Subcutaneous abdominal adipose tissue (tissue), 5 donors: ENCODE measurements at regions not wholly inside any gene's neighbourhood (a gene's known extent, or its start where the extent isn't known, plus 50 kb on each side); places are given as distances from the start of the nearest gene placed in this dataset.

Experiments used
- H3K27ac ChIP-seq: one replicate; pipeline ENCODE4 v1.7.0; 2013; ENCODE audit warnings: low read depth, mild to moderate bottlenecking, inconsistent platforms, low read length, moderate library complexity
- H3K27me3 ChIP-seq, 5 donors: one replicate each; pipeline ENCODE4 v1.7.0; 2013; ENCODE audit warnings: low read length in 5 of 5, inconsistent platforms in 1 of 5; ENCODE audit not compliant: control insufficient read depth in 5 of 5, insufficient read depth in 4 of 5
- H3K36me3 ChIP-seq, 5 donors: one replicate each; pipeline ENCODE4 v1.7.0; 2013; ENCODE audit warnings: low read length in 5 of 5; ENCODE audit not compliant: control insufficient read depth in 5 of 5, insufficient read depth in 5 of 5
- H3K4me1 ChIP-seq, 5 donors: one replicate each; pipeline ENCODE4 v1.7.0; 2013; ENCODE audit warnings: low read length in 5 of 5, mild to moderate bottlenecking in 3 of 5, moderate library complexity in 1 of 5; ENCODE audit not compliant: control insufficient read depth in 5 of 5, insufficient read depth in 5 of 5
- H3K4me3 ChIP-seq, 5 donors: one replicate each; pipeline ENCODE4 v1.7.0; 2013; ENCODE audit warnings: low read length in 5 of 5, low read depth in 1 of 5
- H3K9ac ChIP-seq, 5 donors: one replicate each; pipeline ENCODE4 v1.7.0; 2013; ENCODE audit warnings: low read length in 5 of 5, mild to moderate bottlenecking in 4 of 5, moderate library complexity in 3 of 5
- H3K9me3 ChIP-seq, 5 donors: one replicate each; pipeline ENCODE4 v1.7.0; 2013; ENCODE audit warnings: low read length in 5 of 5; ENCODE audit not compliant: control insufficient read depth in 5 of 5
- donor health status: healthy.
- donor health status: healthy.
- donor health status: healthy.
- donor health status: healthy.
- donor health status: healthy.

GRCh38 chr16:7038475-7038874 lies 294.2 kb upstream of the RBFOX1 start:
- H3K27ac ChIP-seq: no peak overlapping the region
- H3K9me3 ChIP-seq: peaks cover 0 to 3% (median 0%) of the 10 kb centered on the region in 5 donors
- H3K4me3 ChIP-seq: no peak overlapping the region
- no peak overlapping the region for H3K9ac ChIP-seq
- H3K4me1 ChIP-seq: no peaks in the 10 kb centered on the region
- H3K36me3 ChIP-seq: no peaks in the 10 kb centered on the region
- H3K27me3 ChIP-seq: no peaks in the 10 kb centered on the region

GRCh38 chr16:7037495-7037894 lies 295.1 kb upstream of the RBFOX1 start:
- H3K9me3 ChIP-seq: peaks cover 0 to 3% (median 0%) of the 10 kb centered on the region in 5 donors
- no peak overlapping the region for H3K27ac ChIP-seq
- no peaks in the 10 kb centered on the region for H3K4me1 ChIP-seq

GRCh38 chr16:7031031-7031430 lies 301.6 kb upstream of the RBFOX1 start:
- Histone ChIP-seq H3K4me3 (no peak overlapping the region), H3K36me3 (no peaks in the 10 kb centered on the region), H3K9ac (no peak overlapping the region), H3K27ac (no peak overlapping the region), H3K27me3 (no peaks in the 10 kb centered on the region), H3K9me3 (peaks cover 0 to 9% (median 6%) of the 10 kb centered on the region in 5 donors), H3K4me1 (no peaks in the 10 kb centered on the region)

More at GRCh38 chr16:7037495-7037894, 295.1 kb upstream of the RBFOX1 start:
- no peaks in the 10 kb centered on the region for H3K36me3 ChIP-seq
- H3K4me3 ChIP-seq: no peak overlapping the region
- H3K9ac ChIP-seq: no peak overlapping the region
- H3K27me3 ChIP-seq: no peaks in the 10 kb centered on the region

GRCh38 chr16:7027401-7027800 lies 305.2 kb upstream of the RBFOX1 start:
- no peak overlapping the region for H3K9ac ChIP-seq
- H3K27me3 ChIP-seq: no peaks in the 10 kb centered on the region
- H3K4me1 ChIP-seq: no peaks in the 10 kb centered on the region
- no peaks in the 10 kb centered on the region for H3K36me3 ChIP-seq
- no peak overlapping the region for H3K27ac ChIP-seq
- peaks cover 0 to 8% (median 6%) of the 10 kb centered on the region in 5 donors for H3K9me3 ChIP-seq
- H3K4me3 ChIP-seq: no peak overlapping the region

GRCh38 chr16:7026639-7027038 lies 306.0 kb upstream of the RBFOX1 start:
- Histone ChIP-seq H3K9ac (no peak overlapping the region), H3K27ac (no peak overlapping the region), H3K9me3 (peaks cover 0 to 8% (median 6%) of the 10 kb centered on the region in 5 donors)

GRCh38 chr16:7025616-7026190 lies 306.9 kb upstream of the RBFOX1 start:
- Histone ChIP-seq H3K27ac (no peak overlapping the region), H3K9ac (no peak overlapping the region), H3K27me3 (no peaks in the 10 kb centered on the region), H3K36me3 (no peaks in the 10 kb centered on the region), H3K4me3 (no peak overlapping the region), H3K9me3 (peaks cover 0 to 8% (median 6%) of the 10 kb centered on the region in 5 donors), H3K4me1 (no peaks in the 10 kb centered on the region)

More at GRCh38 chr16:7026639-7027038, 306.0 kb upstream of the RBFOX1 start:
- Histone ChIP-seq H3K4me1 (no peaks in the 10 kb centered on the region), H3K4me3 (no peak overlapping the region), H3K27me3 (no peaks in the 10 kb centered on the region), H3K36me3 (no peaks in the 10 kb centered on the region)

GRCh38 chr16:7021653-7022275 lies 310.9 kb upstream of the RBFOX1 start:
- H3K4me3 ChIP-seq: no peak overlapping the region
- no peaks in the 10 kb centered on the region for H3K27me3 ChIP-seq
- H3K36me3 ChIP-seq: no peaks in the 10 kb centered on the region

GRCh38 chr16:7017006-7017662 lies 315.5 kb upstream of the RBFOX1 start:
- no peak overlapping the region for H3K27ac ChIP-seq
- no peaks in the 10 kb centered on the region for H3K27me3 ChIP-seq
- H3K9me3 ChIP-seq: peaks cover 0 to 4% (median 0%) of the 10 kb centered on the region in 5 donors
- no peak overlapping the region for H3K9ac ChIP-seq
- no peak overlapping the region for H3K4me3 ChIP-seq
- no peaks in the 10 kb centered on the region for H3K36me3 ChIP-seq
- no peaks in the 10 kb centered on the region for H3K4me1 ChIP-seq

More at GRCh38 chr16:7021653-7022275, 310.9 kb upstream of the RBFOX1 start:
- no peak overlapping the region for H3K27ac ChIP-seq
- no peak overlapping the region for H3K9ac ChIP-seq
- no peaks in the 10 kb centered on the region for H3K9me3 ChIP-seq
- H3K4me1 ChIP-seq: no peaks in the 10 kb centered on the region

GRCh38 chr16:7014756-7015155 lies 317.9 kb upstream of the RBFOX1 start:
- Histone ChIP-seq H3K36me3 (no peaks in the 10 kb centered on the region), H3K27ac (no peak overlapping the region), H3K9ac (no peak overlapping the region), H3K4me3 (no peak overlapping the region), H3K27me3 (no peaks in the 10 kb centered on the region), H3K9me3 (peaks cover 0 to 7% (median 2%) of the 10 kb centered on the region in 5 donors), H3K4me1 (no peaks in the 10 kb centered on the region)

GRCh38 chr16:7013990-7014389 lies 318.7 kb upstream of the RBFOX1 start:
- Histone ChIP-seq H3K4me3 (no peak overlapping the region), H3K36me3 (no peaks in the 10 kb centered on the region), H3K4me1 (no peaks in the 10 kb centered on the region), H3K9me3 (peaks cover 0 to 10% (median 2%) of the 10 kb centered on the region in 5 donors), H3K27me3 (no peaks in the 10 kb centered on the region), H3K27ac (no peak overlapping the region), H3K9ac (no peak overlapping the region)
